Neural progenitor cell (in vitro differentiated cells): ENCODE measurements at regions not wholly inside any gene's neighbourhood (a gene's known extent, or its start where the extent isn't known, plus 50 kb on each side); places are given as distances from the start of the nearest gene placed in this dataset.

Source experiments
- EZH2 ChIP-seq: fragments of 200-600 bp; sonication (generic); IDR thresholded peaks from 2 replicates; pipeline ENCODE4 v1.6.1; 2017; ENCODE audit warnings: antibody characterized with exemption, mild to moderate bottlenecking, moderate library complexity
- EZH2phosphoT487 ChIP-seq: fragments of 200-600 bp; sonication (generic); IDR thresholded peaks from 2 replicates; pipeline ENCODE4 v1.6.1; 2017; ENCODE audit warnings: antibody characterized with exemption
- TF ChIP-seq, protein P1 (sequence below): fragments of 200-600 bp; sonication (generic); IDR thresholded peaks from 2 replicates; pipeline ENCODE4 v1.5.1; 2017; ENCODE audit warnings: antibody characterized with exemption, mild to moderate bottlenecking

DNA sequence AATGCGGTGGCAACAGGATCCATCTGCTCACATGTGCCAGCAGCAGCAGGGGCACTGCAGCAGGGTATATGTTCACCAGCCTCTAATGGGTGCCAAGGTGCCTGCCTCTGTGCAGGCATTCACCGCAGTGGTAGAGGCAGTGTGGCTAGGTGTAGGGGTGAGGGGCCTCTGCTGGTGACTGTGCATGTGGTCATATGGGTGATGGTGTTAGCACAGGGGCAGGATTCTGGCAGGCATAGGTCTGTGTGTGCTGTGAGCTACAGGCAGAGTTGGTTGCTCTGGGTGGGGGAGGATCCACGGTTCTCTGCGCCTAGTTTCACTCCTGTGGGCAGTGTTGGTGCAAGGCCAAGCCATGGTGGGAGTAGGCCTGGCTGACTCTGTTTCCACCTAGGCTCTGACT is 566.5 kb upstream of the GNPDA2 start:
- TF ChIP-seq, protein P1, sequence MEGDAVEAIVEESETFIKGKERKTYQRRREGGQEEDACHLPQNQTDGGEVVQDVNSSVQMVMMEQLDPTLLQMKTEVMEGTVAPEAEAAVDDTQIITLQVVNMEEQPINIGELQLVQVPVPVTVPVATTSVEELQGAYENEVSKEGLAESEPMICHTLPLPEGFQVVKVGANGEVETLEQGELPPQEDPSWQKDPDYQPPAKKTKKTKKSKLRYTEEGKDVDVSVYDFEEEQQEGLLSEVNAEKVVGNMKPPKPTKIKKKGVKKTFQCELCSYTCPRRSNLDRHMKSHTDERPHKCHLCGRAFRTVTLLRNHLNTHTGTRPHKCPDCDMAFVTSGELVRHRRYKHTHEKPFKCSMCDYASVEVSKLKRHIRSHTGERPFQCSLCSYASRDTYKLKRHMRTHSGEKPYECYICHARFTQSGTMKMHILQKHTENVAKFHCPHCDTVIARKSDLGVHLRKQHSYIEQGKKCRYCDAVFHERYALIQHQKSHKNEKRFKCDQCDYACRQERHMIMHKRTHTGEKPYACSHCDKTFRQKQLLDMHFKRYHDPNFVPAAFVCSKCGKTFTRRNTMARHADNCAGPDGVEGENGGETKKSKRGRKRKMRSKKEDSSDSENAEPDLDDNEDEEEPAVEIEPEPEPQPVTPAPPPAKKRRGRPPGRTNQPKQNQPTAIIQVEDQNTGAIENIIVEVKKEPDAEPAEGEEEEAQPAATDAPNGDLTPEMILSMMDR: no peak
- TF ChIP-seq EZH2phosphoT487 (no peak), EZH2 (no peak)
